ENCODE measurements at regions not wholly inside any gene's neighbourhood (a gene's known extent, or its start where the extent isn't known, plus 50 kb on each side); places are given as distances from the start of the nearest gene placed in this dataset.

GRCh38 chr20:22383156-22383555 is 201.2 kb downstream of the FOXA2 start:
- CTCF ChIA-PET, result no interaction called here
- no peak for DNase-seq (ENCODE audit: low spot score)
- POLR2A ChIA-PET, result no interaction called here
- TF ChIP-seq KAT7 (CRISPR knock-in tag; IDR thresholded peaks at IDR 0.05; ENCODE audit: borderline replicate concordance), result no peak
- no peak for TF ChIP-seq IRF1 (CRISPR knock-in tag; IDR thresholded peaks at IDR 0.05)
- TF ChIP-seq NFYB (CRISPR knock-in tag; conservative IDR thresholded peaks at IDR 0.05; ENCODE audit: low read depth), result no peak
- no peak for TF ChIP-seq E2F1 (CRISPR knock-in tag; IDR thresholded peaks at IDR 0.05)
- TF ChIP-seq STAT6 (CRISPR knock-in tag; conservative IDR thresholded peaks at IDR 0.05; ENCODE audit: low read depth), result no peak
- TF ChIP-seq NR3C1 (CRISPR knock-in tag; conservative IDR thresholded peaks at IDR 0.05; ENCODE audit: low read depth), result no peak
- no peak for TF ChIP-seq ESRRA (CRISPR knock-in tag; IDR thresholded peaks at IDR 0.05; ENCODE audit: borderline replicate concordance)
- no peak for TF ChIP-seq CBFB (CRISPR knock-in tag; IDR thresholded peaks at IDR 0.05; ENCODE audit: low read depth)
- no peak overlapping the region for H3K4me3 Mint-ChIP-seq
- H3K4me1 Mint-ChIP-seq, result peaks cover 16% of the 10 kb centered on the region
- no peaks in the 10 kb centered on the region for H3K9me3 Mint-ChIP-seq
- no peak overlapping the region for H3K27ac Mint-ChIP-seq
- no peaks in the 10 kb centered on the region for H3K36me3 Mint-ChIP-seq
- peaks cover 8% of the 10 kb centered on the region for H3K27me3 Mint-ChIP-seq (ENCODE audit: low read depth)
- no peak for ATAC-seq

GRCh38 chr20:22382742-22383141 is 201.6 kb downstream of the FOXA2 start:
- Mint-ChIP-seq H3K4me1 (peaks cover 16% of the 10 kb centered on the region), H3K27me3 (ENCODE audit: low read depth) (peaks cover 5% of the 10 kb centered on the region), H3K27ac (no peak overlapping the region), H3K36me3 (no peaks in the 10 kb centered on the region), H3K9me3 (no peaks in the 10 kb centered on the region), H3K4me3 (no peak overlapping the region)
- DNase-seq (ENCODE audit: low spot score) (no peak), ATAC-seq (no peak)
- ChIA-PET POLR2A (no interaction called here), CTCF (no interaction called here)
- TF ChIP-seq IRF1 (CRISPR knock-in tag; IDR thresholded peaks at IDR 0.05) (no peak), GABPB1 (CRISPR knock-in tag; IDR thresholded peaks at IDR 0.05) (no peak), ATF1 (CRISPR knock-in tag; IDR thresholded peaks at IDR 0.05) (no peak), MLX (CRISPR knock-in tag; IDR thresholded peaks at IDR 0.05) (no peak), KAT7 (CRISPR knock-in tag; IDR thresholded peaks at IDR 0.05; ENCODE audit: borderline replicate concordance) (no peak), FOXP4 (CRISPR knock-in tag; IDR thresholded peaks at IDR 0.05) (no peak), JUN (CRISPR knock-in tag; IDR thresholded peaks at IDR 0.05) (no peak), RELA (CRISPR knock-in tag; IDR thresholded peaks at IDR 0.05; ENCODE audit: borderline replicate concordance) (no peak), JAZF1 (CRISPR knock-in tag; IDR thresholded peaks at IDR 0.05) (no peak), ERG (CRISPR knock-in tag; IDR thresholded peaks at IDR 0.05) (no peak), FOXJ3 (CRISPR knock-in tag; IDR thresholded peaks at IDR 0.05; ENCODE audit: borderline replicate concordance) (no peak), ZNF219 (CRISPR knock-in tag; IDR thresholded peaks at IDR 0.05; ENCODE audit: borderline replicate concordance) (no peak), ZNF232 (CRISPR knock-in tag; IDR thresholded peaks at IDR 0.05) (no peak), PREB (CRISPR knock-in tag; IDR thresholded peaks at IDR 0.05; ENCODE audit: borderline replicate concordance) (no peak), E2F1 (CRISPR knock-in tag; IDR thresholded peaks at IDR 0.05) (no peak), NR3C1 (CRISPR knock-in tag; conservative IDR thresholded peaks at IDR 0.05; ENCODE audit: low read depth) (no peak)
